K562 (cell line): ENCODE measurements at regions not wholly inside any gene's neighbourhood (a gene's known extent, or its start where the extent isn't known, plus 50 kb on each side); places are given as distances from the start of the nearest gene placed in this dataset.

Source experiments
- ATAC-seq: fragments of 200-7000 bp; cut with Tn5 transposase; 3 replicates; pipeline ENCODE4 v1.9.1; 2020; ENCODE audit warnings: moderate library complexity
- BruUV-seq: library from RNA; stranded (reverse); fragments of 400-500 nt; replicated peaks from 2 replicates; lab custom pipeline; 2021; lab: Mats Ljungman, UMichigan
- CTCF ChIA-PET: fragments of 300-600 bp; formaldehyde crosslinking; extraction: SDS; loops from one replicate; lab custom pipeline; 2021; ENCODE audit warnings: low intra/inter-chr PET ratio; lab: Yijun Ruan, JAX
- POLR2A ChIA-PET: fragments of 300-600, 350-650 bp; sonication (Branson Sonifier 250); formaldehyde crosslinking; extraction: SDS; loops from one replicate; lab custom pipeline; 2021; ENCODE audit warnings: antibody characterized with exemption, inconsistent platforms; lab: Yijun Ruan, JAX
- DNase-seq, 4 experiments: peaks; one replicate each; pipeline versions ENCODE4 v3.0.0 to v3.0.0-alpha.2; 2011 to 2018; ENCODE audit warnings: low spot score in 3 of 4, mixed read lengths in 3 of 4; ENCODE audit errors: extremely low read depth in 1 of 4
- FAIRE-seq: peaks from 2 replicates; lab custom pipeline; 2011; peaks lifted over from hg19 to GRCh38; lab: Jason Lieb, UNC
- H2AFZ ChIP-seq: 2 replicates; pipeline ENCODE4 v1.6.0; 2011; ENCODE audit warnings: low read depth, low read length, control low read depth, inconsistent platforms
- H3K27ac ChIP-seq: fragments of 200-600 bp; 3 replicates; pipeline ENCODE4 v1.8.0; 2011; ENCODE audit warnings: low read depth, mild to moderate bottlenecking, control low read depth, inconsistent platforms, low read length, moderate library complexity, mixed read lengths; ENCODE audit errors: extremely low read depth
- H3K27me3 ChIP-seq, 2 experiments: fragments of 300-600 bp in 1 of 2; 2 replicates in 1 of 2; 3 replicates in 1 of 2; pipeline versions ENCODE4 v1.6.0 to v1.8.0; 2011; ENCODE audit warnings: inconsistent platforms in 2 of 2, low read length in 2 of 2, mild to moderate bottlenecking in 1 of 2, mixed read lengths in 1 of 2, moderate library complexity in 1 of 2; ENCODE audit not compliant: control insufficient read depth in 2 of 2, insufficient read depth in 2 of 2
- H3K36me3 ChIP-seq: fragments of 300-600 bp; 3 replicates; pipeline ENCODE4 v1.8.0; 2011; ENCODE audit warnings: mild to moderate bottlenecking, low read length, inconsistent platforms; ENCODE audit not compliant: control insufficient read depth, insufficient read depth
- H3K4me1 ChIP-seq, 2 experiments: fragments of 200-600 bp in 1 of 2; replicated peaks in 1 of 2; 2 replicates in 1 of 2; 3 replicates in 1 of 2; pipeline versions ENCODE4 v1.5.1 to v1.8.0; 2011; ENCODE audit warnings: inconsistent platforms in 2 of 2, low read length in 2 of 2, mild to moderate bottlenecking in 1 of 2, mixed read lengths in 1 of 2, moderate library complexity in 1 of 2; ENCODE audit not compliant: control insufficient read depth in 2 of 2, insufficient read depth in 2 of 2
- H3K4me2 ChIP-seq: 2 replicates; pipeline ENCODE4 v1.6.1; 2011; ENCODE audit warnings: low read length, control low read depth, inconsistent platforms, mixed read lengths; ENCODE audit not compliant: insufficient read depth
- H3K4me3 ChIP-seq: fragments of 200-600 bp; sonication (generic), shearing (Covaris generic); 2 replicates; pipeline ENCODE4 v1.5.1; 2016; ENCODE audit warnings: control low read depth, inconsistent platforms
- H3K79me2 ChIP-seq: fragments of 200-600 bp; 3 replicates; pipeline ENCODE4 v1.8.0; 2011; ENCODE audit warnings: low read length, inconsistent platforms; ENCODE audit not compliant: control insufficient read depth, insufficient read depth
- H3K9ac ChIP-seq, 2 experiments: 2 replicates each; pipeline versions ENCODE4 v1.6.0 to v1.6.1; 2011; ENCODE audit warnings: low read depth in 2 of 2, low read length in 2 of 2, control low read depth in 1 of 2, inconsistent platforms in 1 of 2, mild to moderate bottlenecking in 1 of 2, mixed read lengths in 1 of 2; ENCODE audit not compliant: insufficient read depth in 1 of 2
- H3K9me1 ChIP-seq: one replicate; pipeline ENCODE4 v1.6.0; 2011; ENCODE audit warnings: inconsistent platforms, mild to moderate bottlenecking, low read length, moderate library complexity; ENCODE audit not compliant: control insufficient read depth, insufficient read depth
- H3K9me3 ChIP-seq: replicated peaks from 2 replicates; pipeline ENCODE4 v1.5.1; 2011; ENCODE audit warnings: low read depth, low read length, inconsistent platforms; ENCODE audit not compliant: control insufficient read depth, insufficient read depth
- H4K20me1 ChIP-seq: replicated peaks from 2 replicates; pipeline ENCODE4 v1.6.1; 2011; ENCODE audit warnings: low read length, inconsistent platforms, mixed read lengths; ENCODE audit not compliant: control insufficient read depth, insufficient read depth
- CXXC5 ChIP-seq: fragments of 250-450 bp; sonication (Bioruptor Pico); IDR thresholded peaks from 2 replicates; pipeline ENCODE4 v1.8.0; 2022; ENCODE audit warnings: inconsistent platforms, mild to moderate bottlenecking, moderate library complexity
- ETV5 ChIP-seq: sonication (generic); formaldehyde crosslinking; IDR thresholded peaks from 2 replicates; pipeline ENCODE4 v1.4.0; 2020; ENCODE audit warnings: low read depth, mild to moderate bottlenecking, missing genetic modification reagents
- HBP1 ChIP-seq: fragments of 450-650 bp; formaldehyde crosslinking; IDR thresholded peaks from 2 replicates; pipeline ENCODE4 v1.4.0; 2022; ENCODE audit warnings: missing genetic modification characterization
- NR2C1 ChIP-seq, 2 experiments: fragments of 450-650 bp; IDR thresholded peaks; 2 replicates each; pipeline ENCODE4 v1.6.1; 2017; ENCODE audit warnings: mild to moderate bottlenecking in 2 of 2, antibody characterized with exemption in 1 of 2, inconsistent platforms in 1 of 2, missing compliant biosample characterization in 1 of 2, missing genetic modification characterization in 1 of 2
- POLR3G ChIP-seq: IDR thresholded peaks from 2 replicates; pipeline ENCODE4 v1.6.1; 2011; ENCODE audit not compliant: insufficient read length, insufficient replicate concordance; ENCODE audit errors: extremely low read depth
- SMC3 ChIP-seq: conservative IDR thresholded peaks from 2 replicates; pipeline ENCODE4 v1.6.1; 2011; ENCODE audit warnings: low read depth, low read length, improper control_type of control experiment; ENCODE audit not compliant: insufficient read depth
- TEAD4 ChIP-seq, 2 experiments: sonication (generic) in 1 of 2; formaldehyde crosslinking in 1 of 2; IDR thresholded peaks; 2 replicates each; pipeline versions ENCODE4 v1.6.1 to v1.8.0; 2012 to 2022; ENCODE audit warnings: borderline replicate concordance in 1 of 2, inconsistent platforms in 1 of 2, low read length in 1 of 2, mild to moderate bottlenecking in 1 of 2, missing genetic modification reagents in 1 of 2
- ZNF740 ChIP-seq, 3 experiments: fragments of 200-800 bp in 1 of 3; sonication (Bioruptor generic) in 1 of 3; sonication (generic) in 1 of 3; formaldehyde crosslinking in 1 of 3; IDR thresholded peaks; 2 replicates each; pipeline versions ENCODE4 v1.6.1 to v1.8.0; 2016 to 2022; ENCODE audit warnings: mild to moderate bottlenecking in 2 of 3, missing compliant biosample characterization in 2 of 3, missing genetic modification characterization in 2 of 3, missing genetic modification reagents in 1 of 3
- whole genome bisulfite sequencing: fragments of 100-300 bp; shearing (Covaris generic); methylation state at CpG from one replicate; pipeline ENCODE4 v1.1.6; 2016; ENCODE audit warnings: low coverage, mixed read lengths; ENCODE audit not compliant: insufficient coverage; ENCODE audit errors: missing lambda C conversion rate; 5-methylcytosine and 5-hydroxymethylcytosine counted together
- in situ Hi-C: fragments of 300-500 bp; cut with MboI; formaldehyde crosslinking; loops from 4 replicates; pipeline ENCODE4 v1.15.0; 2018; ENCODE audit warnings: inconsistent platforms, mixed read lengths
- intact Hi-C: fragments of 100-400 bp; cut with micrococcal nuclease; formaldehyde crosslinking; loops from 2 replicates; pipeline ENCODE4 v1.14.2; 2022

- in situ Hi-C loops = no loop called here
- H3K9ac ChIP-seq = no peak overlapping the region
- no peak for ATAC-seq
- BruUV-seq = no TSS peak
- H3K27me3 ChIP-seq = no peaks in the 10 kb centered on the region
- no peak overlapping the region for H3K4me2 ChIP-seq
- no peaks in the 10 kb centered on the region for H3K9me3 ChIP-seq
- no peaks in the 10 kb centered on the region for H3K36me3 ChIP-seq
- TF ChIP-seq POLR3G (no peak), SMC3 (no peak), HBP1 (no peak), TEAD4 (IDR thresholded peaks at IDR 0.05; ENCODE audit: low read length) (no peak), TEAD4 (CRISPR knock-in tag; IDR thresholded peaks at IDR 0.05; ENCODE audit: borderline replicate concordance) (no peak), ZNF740 (CRISPR knock-in tag; IDR thresholded peaks at IDR 0.05) (no peak), ZNF740 (tag; IDR thresholded peaks at IDR 0.05) (no peak), NR2C1 (IDR thresholded peaks at IDR 0.05) (no peak), NR2C1 (tag; IDR thresholded peaks at IDR 0.05) (no peak), ETV5 (no peak), CXXC5 (CRISPR knock-in tag) (no peak)
- TF ChIP-seq, all 486 proteins: peak for 0
- intact Hi-C loops = no loop called here
- no peak for FAIRE-seq
- Histone ChIP-seq H3K9me1 (no peaks in the 10 kb centered on the region), H3K4me3 (no peak overlapping the region), H3K4me1 (no peaks in the 10 kb centered on the region), H3K27ac (no peak overlapping the region), H3K79me2 (no peaks in the 10 kb centered on the region), H4K20me1 (no peaks in the 10 kb centered on the region), H2AFZ (no peak overlapping the region)
- WGBS = 0% methylated on average over 1 of the region's 1 CpG
- ChIA-PET CTCF (no interaction called here), POLR2A (no interaction called here)
- DNase-seq = no peak
These were observed 688.5 kb downstream of the EFNB2 start for GRCh38 chr13:105846923-105847322.
